ENCODE measurements at regions not wholly inside any gene's neighbourhood (a gene's known extent, or its start where the extent isn't known, plus 50 kb on each side); places are given as distances from the start of the nearest gene placed in this dataset.

GRCh38 chr3:139197251-139197650, 146.6 kb upstream of the MRPS22 start:
- no peak for DNase-seq (ENCODE audit: extremely low read depth, low read depth, low spot score)

DNA sequence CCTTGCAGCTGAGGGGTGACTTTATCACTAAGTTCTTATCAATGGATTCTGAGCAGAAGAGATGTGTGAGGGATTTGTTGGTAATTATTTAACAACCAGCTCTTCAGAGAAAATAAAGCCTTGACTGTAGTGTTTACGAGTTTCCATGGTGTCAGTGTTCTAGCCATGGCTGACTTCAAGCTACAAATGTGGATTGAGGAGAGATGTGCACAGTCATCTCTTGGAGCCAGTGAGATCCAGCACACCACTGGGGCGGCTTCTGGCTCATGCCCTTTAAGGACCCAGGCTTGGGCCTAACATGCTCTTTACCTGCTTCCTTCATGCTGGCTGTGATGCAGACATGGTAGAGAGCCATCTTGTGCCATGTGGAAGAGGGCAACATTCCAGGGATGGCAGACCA, 145.6 kb upstream of the MRPS22 start:
- DNase-seq (ENCODE audit: extremely low read depth, low read depth, low spot score), result no peak

GRCh38 chr3:139198929-139199328, 144.9 kb upstream of the MRPS22 start:
- DNase-seq (ENCODE audit: extremely low read depth, low read depth, low spot score), result no peak

GRCh38 chr3:139199421-139200010, 144.3 kb upstream of the MRPS22 start:
- DNase-seq (ENCODE audit: extremely low read depth, low read depth, low spot score), result no peak

DNA sequence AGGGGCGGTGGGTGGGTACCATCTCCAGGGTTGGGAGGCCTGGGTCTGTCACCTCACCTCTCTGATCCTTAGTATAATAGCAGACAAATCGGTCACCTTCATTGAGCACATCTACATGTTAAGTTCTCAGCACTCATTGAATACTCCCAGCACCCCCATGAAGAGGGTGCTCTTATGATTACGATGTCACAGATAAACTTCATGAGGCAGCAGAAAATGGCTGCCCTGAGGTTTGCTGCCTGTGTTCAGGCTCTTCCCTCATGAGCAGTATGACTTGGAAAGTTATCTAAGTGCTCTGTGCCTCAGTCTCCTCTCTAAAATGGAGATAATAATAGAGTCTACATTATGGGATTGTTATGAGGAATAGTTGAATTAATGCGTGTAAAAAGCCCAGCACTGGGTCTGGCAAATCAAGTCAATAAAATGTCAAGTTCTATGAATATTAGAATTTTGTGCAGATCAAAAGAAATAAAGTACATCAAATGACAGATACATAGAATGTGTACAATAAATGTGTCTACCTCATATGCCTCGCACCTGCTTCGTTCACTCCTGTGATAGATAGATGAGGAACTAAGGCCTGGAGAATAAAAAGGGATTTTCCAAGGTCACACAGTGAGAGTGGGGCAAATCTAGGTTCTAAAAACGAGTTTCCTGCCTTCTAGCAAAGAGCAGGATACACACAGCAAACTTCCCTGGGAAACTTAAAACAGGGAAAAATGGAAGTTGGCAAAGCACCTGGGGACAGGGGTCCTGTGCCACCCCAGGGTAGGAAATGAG, 142.2 kb upstream of the MRPS22 start:
- no peak for DNase-seq (ENCODE audit: extremely low read depth, low read depth, low spot score)

DNA sequence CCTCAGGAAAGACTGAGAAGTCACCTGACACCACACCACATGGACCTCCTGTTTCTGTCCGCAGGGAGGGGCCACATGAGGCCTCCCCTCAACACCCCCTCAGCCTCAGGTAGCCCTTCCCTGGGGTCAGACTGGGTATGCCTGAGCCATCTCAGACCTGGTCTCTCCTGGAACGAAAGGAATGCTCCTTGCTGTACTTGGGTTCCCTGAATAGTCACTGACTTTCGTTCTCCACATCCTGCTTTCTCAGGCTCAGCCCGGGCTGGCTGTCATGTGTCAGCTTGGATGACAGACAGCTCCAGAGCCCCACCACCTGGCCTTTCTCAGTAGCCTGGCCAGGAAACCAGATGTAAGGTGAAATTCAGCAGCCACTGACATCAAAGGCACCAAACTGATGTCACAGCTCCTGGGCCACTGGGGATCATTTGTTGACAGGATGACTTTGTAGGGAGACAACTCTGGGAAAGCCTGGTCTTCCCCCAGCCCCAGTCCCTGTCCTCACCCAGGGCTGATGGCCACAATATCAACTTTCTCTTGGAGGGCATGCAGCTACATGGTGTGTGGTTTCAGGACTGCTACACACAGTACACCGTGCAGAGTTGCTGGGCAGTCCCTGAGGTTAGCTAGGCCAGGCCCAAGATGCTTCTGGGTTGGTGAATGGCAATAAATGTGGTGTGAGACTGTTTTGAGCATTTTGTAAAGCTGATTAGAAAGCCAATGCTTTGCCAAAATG, 141.4 kb upstream of the MRPS22 start:
- no peak for DNase-seq (ENCODE audit: extremely low read depth, low read depth, low spot score)

GRCh38 chr3:139202959-139203349, 140.9 kb upstream of the MRPS22 start:
- DNase-seq (ENCODE audit: extremely low read depth, low read depth, low spot score), result no peak

DNA sequence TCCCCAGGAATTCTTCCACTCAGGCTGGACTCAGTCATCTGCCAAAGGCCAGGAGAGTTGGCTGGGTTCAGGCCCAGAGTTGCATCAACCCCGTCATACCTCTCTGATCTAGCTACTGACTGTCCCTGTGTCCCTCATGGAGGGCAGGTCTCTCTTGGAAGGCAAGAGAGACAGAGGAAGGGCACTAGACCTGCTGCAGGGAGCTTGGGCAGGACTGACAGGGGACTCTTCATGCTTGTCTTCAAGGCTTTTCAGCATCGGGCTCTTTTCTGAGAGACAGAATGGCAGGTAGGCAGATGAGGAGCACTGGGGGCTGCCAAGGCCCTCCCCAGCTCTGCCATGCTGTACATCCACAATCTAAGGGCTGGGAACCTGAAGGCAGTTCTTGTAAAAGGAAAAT, 140.1 kb upstream of the MRPS22 start:
- no peak for DNase-seq (ENCODE audit: extremely low read depth, low read depth, low spot score)

- DNase-seq (ENCODE audit: extremely low read depth, low read depth, low spot score), result no peak
Observed at GRCh38 chr3:139204728-139205127, 139.1 kb upstream of the MRPS22 start.

- DNase-seq (ENCODE audit: extremely low read depth, low read depth, low spot score), result no peak
Observed at GRCh38 chr3:139213936-139214335, 129.9 kb upstream of the MRPS22 start.

DNA sequence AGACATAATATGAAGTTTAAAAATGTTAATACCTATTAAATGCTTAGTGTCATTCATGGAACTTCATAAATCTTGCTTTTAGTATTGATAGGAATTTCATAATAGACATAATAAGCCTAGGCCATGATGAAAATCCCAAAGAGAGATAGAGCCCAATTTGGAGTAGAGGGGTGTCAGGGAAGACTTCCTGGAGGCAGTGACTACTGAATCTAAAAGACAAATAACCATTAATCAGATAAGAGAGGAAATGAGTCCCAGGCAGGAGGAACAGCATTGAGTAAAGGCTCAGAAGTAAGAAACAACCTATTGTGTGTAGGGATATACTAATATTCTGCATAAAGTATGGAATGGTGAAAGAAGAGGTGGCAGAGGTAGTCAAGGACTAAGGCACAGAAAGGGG, 126.9 kb upstream of the MRPS22 start:
- DNase-seq (ENCODE audit: extremely low read depth, low read depth, low spot score), result no peak

GRCh38 chr3:139217633-139218032, 126.2 kb upstream of the MRPS22 start:
- DNase-seq (ENCODE audit: extremely low read depth, low read depth, low spot score), result no peak

- no peak for DNase-seq (ENCODE audit: extremely low read depth, low read depth, low spot score)
Observed at GRCh38 chr3:139218046-139218445, 125.8 kb upstream of the MRPS22 start.

GRCh38 chr3:139219463-139219862, 124.4 kb upstream of the MRPS22 start:
- DNase-seq (ENCODE audit: extremely low read depth, low read depth, low spot score), result no peak

DNA sequence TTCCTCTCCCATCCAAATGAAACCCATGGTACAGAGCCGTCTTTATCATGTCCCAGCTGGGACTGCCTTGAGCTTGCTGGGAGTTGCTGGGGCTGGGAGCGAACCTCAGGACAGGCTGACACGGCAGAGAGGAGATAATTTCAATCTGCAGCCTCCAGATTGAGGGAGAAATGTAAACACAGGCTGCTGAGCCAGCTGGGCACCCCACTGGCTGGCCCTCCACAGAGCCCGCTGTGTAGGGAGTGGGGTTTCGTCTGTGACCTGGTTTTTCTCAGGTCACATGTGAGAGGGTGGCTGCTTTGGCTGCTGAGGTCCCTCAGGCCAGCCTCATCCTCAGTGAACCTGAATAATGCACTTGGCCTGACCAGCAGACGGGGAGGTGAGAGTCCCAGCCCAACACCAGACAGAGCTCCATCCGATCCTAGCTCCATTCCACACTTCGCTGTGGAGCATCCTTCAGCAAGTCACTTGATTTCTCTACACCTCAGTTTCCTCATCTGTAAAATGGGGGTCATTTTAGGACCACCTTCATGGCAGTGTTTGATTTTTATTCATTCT, 121.6 kb upstream of the MRPS22 start:
- no peak for DNase-seq (ENCODE audit: extremely low read depth, low read depth, low spot score)

DNA sequence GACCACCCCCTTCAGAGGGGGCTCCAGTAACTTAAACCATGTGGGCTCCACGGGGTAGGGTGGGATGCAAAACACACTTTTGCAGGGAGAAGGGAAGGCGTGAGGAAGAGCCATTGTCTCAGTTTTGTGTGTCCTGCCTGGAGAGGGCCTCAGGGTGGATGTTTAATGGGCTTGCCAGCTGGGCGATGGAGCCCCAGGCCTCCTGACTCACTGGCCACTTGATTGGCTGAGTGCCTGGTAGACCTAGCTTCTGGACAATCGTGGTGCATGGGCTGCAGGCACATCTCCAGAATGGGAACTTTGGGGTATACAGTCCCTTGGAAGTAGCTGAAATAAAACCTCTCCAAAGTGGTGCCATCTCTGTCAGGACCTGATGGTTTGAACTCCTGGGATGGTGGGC, 118.3 kb upstream of the MRPS22 start:
- DNase-seq (ENCODE audit: extremely low read depth, low read depth, low spot score), result no peak

DNA sequence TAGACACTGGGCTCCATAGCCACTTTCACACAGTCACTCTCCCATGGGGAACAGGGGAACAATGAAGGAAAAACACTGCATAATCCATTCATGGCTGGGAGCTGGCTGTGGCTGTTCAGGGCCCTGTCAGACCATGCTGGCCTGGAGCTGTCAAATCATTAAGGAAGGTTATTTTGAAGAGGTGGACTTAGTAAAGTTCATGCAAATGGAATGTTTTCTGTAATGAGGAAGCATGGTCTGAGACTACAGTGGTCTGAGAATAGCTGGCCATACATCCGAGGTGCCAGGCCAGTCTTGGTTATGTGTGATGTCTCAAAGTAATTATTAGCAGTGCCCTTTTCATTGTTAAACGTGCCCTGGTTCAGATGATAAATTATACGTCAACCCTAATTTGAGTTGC, 117.1 kb upstream of the MRPS22 start:
- DNase-seq (ENCODE audit: extremely low read depth, low read depth, low spot score), result no peak

DNA sequence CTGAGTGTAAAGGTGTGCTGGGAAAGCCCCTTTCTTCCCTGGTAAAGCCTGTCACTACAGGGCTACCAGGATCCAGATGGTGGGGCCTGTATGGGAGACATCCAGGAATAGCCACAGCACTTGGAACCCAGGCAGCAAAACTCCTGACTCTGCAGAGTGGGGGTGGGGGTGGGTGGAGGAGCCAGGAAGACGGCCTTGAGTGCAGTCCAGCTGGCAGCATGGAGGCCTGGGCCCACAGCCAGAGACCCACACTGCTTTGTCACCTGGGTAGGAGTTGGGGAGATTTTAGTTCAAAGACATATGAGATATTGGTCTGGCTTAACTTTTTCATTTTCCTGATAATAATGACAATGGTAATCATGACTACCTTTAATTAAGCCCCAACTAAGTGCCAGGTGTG, 116.7 kb upstream of the MRPS22 start:
- no peak for DNase-seq (ENCODE audit: extremely low read depth, low read depth, low spot score)

GRCh38 chr3:139227827-139228226, 116.0 kb upstream of the MRPS22 start:
- DNase-seq (ENCODE audit: extremely low read depth, low read depth, low spot score), result no peak

- no peak for DNase-seq (ENCODE audit: extremely low read depth, low read depth, low spot score)
Observed at GRCh38 chr3:139230391-139230790, 113.4 kb upstream of the MRPS22 start.

DNA sequence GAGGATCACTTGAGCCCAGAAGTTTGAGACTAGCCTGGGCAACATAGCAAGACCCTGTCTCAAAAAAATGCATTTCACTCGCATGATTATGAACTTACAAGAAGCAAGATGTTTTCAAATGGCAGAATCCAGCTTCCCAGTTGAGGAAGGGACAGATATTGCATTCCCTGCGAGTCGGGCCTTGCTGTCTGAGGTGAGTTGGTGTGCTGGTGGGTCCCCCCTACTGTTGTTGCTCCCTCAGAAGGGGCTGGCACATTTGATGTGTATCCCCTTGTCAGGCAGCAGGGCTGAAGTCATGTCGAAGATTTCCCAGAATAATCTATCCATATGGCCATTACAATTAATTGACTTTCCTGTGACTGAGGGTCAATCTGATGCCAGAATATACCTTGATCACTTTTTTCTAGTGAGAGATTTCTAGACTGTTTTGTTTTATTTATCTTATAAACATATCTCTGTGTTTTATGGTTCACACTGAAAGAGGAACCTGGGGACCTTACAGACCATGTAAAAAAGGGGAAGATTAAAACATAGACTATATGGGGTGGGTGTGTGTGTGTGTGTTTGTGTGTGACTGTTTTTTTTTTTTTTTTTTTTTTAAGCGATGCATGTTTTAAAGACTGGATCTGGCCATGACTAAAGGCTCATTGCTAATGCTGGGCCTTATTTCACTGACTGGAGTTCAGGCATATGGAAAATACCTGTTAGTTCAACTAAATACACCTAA, 112.1 kb upstream of the MRPS22 start:
- DNase-seq (ENCODE audit: extremely low read depth, low read depth, low spot score), result no peak
